ENCODE measurements at regions not wholly inside any gene's neighbourhood (a gene's known extent, or its start where the extent isn't known, plus 50 kb on each side); places are given as distances from the start of the nearest gene placed in this dataset.

DNA sequence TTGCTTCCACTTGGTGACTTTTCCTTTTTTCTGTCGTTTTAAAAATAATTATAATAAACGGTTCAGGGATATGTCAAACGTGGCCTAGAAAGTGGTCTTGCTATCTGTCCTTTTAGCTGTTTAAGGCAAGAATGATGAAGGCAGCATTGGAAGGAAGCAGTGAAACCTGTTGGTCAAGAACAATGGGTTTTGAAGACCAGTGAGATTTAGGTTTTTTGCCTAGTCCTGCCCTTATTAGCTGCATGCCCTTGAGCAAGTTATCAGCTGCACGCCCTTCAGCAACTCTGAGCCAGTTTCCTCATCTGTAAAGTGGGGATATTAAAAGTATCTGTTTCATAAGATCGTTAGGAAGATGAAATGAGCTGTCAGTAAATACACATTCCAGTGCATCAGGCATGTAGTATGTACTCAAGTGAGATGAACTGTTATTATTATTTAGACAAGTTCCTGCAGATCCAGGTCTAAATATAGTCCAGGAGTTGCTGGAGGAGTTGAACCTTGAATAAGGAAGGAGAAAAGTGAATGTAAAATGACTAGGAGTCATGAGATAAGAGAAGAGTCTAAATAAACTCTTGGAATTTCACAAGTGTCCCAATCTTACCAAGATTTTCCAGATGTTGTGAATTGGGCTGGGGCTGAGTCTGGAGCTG is 90.8 kb upstream of the HSD17B12 start:
- no peak for DNase-seq (ENCODE audit: low spot score)
- in situ Hi-C loops (cut with HindIII; ENCODE audit: low sequenced_read_pairs) = no loop called here

DNA sequence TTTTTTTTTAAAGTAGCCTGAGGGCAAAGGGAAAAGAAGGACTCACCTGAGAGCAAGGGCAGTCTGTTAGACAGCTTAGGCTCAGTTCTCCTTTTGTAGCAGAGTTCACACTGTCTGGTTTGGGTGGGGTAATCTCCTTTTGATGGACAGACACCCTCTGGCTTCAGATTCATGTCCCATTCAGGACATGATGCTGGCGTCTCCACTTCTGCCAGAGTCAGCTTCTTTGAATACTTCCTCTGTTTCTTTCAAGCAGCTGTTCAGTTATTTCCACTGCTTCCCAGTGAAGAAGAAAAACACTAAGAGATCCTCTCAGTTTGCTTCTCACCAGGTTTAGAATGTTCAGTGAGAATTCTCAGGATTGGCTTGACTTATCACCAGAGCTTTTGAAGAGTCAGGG is 79.0 kb upstream of the HSD17B12 start:
- DNase-seq (ENCODE audit: low spot score) = no peak
- in situ Hi-C loops (cut with HindIII; ENCODE audit: low sequenced_read_pairs) = no loop called here

DNA sequence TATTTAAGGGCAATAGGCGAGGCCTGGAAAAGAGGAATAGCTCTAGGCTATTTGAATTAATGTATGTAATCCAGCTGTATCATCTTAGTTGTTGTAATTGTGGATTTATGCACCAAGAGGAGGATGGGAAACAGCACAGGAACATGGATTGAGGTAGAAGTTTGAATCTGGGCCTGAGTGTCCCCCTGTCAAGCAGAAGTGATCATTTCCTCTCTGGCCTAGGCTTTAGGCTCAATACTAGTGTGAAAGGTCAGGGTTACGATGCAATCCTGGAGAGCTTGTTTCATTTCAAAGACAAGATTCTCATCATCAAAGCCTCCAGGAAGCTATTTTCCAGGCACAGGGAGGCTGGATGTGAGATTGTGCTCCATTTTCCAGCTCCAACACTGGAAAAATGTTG is 77.9 kb upstream of the HSD17B12 start:
- DNase-seq (ENCODE audit: low spot score) = no peak
- in situ Hi-C loops (cut with HindIII; ENCODE audit: low sequenced_read_pairs) = no loop called here

DNA sequence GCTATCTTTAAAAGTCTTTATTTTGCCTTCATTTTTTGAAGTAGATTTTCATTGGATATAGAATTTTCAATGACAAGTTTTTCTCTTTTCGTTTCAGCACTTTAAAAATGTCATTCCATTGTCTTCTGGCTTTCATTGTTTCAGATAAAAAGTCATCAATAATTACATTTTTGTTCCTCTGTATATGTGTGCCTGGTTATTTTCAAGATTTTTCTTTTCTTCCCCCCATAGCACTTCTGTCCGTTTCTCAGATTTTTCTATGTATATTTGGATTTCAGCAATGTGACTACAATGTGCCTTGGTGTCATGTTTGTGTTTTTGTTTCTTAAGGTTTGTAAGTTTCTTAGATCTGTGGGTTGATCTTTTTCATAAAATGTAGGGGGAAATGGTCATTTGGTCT is 66.3 kb upstream of the HSD17B12 start:
- in situ Hi-C loops (cut with HindIII; ENCODE audit: low sequenced_read_pairs) = no loop called here
- DNase-seq (ENCODE audit: low spot score) = no peak

DNA sequence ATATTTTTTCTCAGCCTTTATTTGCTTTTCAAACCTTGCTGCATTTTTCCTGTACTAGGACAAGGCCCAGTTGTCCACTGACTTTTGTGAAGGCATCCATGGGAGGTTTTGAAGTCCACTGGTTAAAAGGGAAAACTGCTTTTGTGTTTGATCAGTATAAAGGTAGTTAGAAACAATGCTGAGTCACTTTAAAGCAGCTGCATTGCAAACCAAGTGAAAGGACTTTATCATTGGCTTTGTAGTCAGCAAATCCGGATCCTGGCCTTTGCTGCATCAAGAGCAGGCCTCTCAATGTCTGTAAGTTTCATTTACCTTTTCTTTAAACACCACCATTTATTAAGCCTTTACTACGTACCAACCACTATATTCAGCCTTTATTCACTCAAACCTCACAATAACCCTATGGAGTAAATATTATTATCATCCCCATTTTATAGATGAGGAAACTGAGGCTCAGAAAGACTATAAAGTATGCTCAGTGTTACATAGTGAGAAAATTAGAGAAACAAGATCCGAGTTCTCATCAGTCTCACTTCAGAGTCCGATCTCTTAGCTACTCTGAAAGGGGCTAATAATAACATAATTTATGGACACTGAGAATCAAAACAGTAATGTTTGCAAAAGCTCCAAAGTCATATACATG is 60.6 kb upstream of the HSD17B12 start:
- DNase-seq (ENCODE audit: low spot score) = no peak
- in situ Hi-C loops (cut with HindIII; ENCODE audit: low sequenced_read_pairs) = no loop called here

DNA sequence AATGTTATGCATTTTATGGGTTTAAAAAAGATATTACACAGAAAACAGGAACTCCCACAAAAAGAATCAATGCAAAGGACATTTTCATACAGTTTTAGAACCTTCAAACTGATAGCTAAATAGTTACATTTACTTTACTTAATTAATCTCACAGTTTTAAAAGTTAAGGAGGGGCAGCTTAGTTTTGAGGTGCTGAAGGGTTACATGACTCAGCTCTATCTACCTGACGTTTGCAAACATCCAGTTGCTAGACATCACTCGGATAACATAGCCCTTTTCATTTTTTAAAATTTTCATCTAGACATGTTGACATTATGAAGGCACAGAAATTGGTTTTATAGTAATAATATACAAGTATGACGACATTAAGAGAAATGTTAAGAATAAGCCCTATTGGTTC is 53.7 kb upstream of the HSD17B12 start:
- DNase-seq (ENCODE audit: low spot score) = no peak
- in situ Hi-C loops (cut with HindIII; ENCODE audit: low sequenced_read_pairs) = no loop called here

Data from G401 (cell line).